GM19240 (cell line): ENCODE measurements at regions not wholly inside any gene's neighbourhood (a gene's known extent, or its start where the extent isn't known, plus 50 kb on each side); places are given as distances from the start of the nearest gene placed in this dataset.
"Not testable (repeated sequence)": the region's sequence is repeated elsewhere in the genome, so short reads cannot be mapped to it uniquely, and the experiment has no call there.

Experiments
- DNase-seq: peaks from one replicate; pipeline ENCODE4 v3.0.0; 2011; ENCODE audit warnings: low spot score; ENCODE audit not compliant: insufficient read length

- DNase-seq = no peak
Measured at GRCh38 chr6:101013612-101014195, 132.6 kb upstream of the ASCC3 start.

GRCh38 chr6:101015541-101015940 lies 134.4 kb upstream of the ASCC3 start:
- DNase-seq = no peak

GRCh38 chr6:101016163-101016562 lies 135.0 kb upstream of the ASCC3 start:
- DNase-seq = no peak

GRCh38 chr6:101018157-101018556 lies 137.0 kb upstream of the ASCC3 start:
- no peak for DNase-seq

GRCh38 chr6:101021504-101021903 lies 140.4 kb upstream of the ASCC3 start:
- no peak for DNase-seq

- no peak for DNase-seq
Measured at GRCh38 chr6:101042966-101043365, 161.8 kb upstream of the ASCC3 start.

GRCh38 chr6:101058296-101058695 lies 177.2 kb upstream of the ASCC3 start:
- DNase-seq = no peak

- no peak for DNase-seq
Measured at GRCh38 chr6:101066481-101066880, 185.4 kb upstream of the ASCC3 start.

GRCh38 chr6:101069191-101069795 lies 188.2 kb upstream of the ASCC3 start:
- DNase-seq = no peak

- no peak for DNase-seq
Measured at GRCh38 chr6:101070044-101070608, 189.0 kb upstream of the ASCC3 start.

- DNase-seq = no peak
Measured at GRCh38 chr6:101077344-101077743, 196.2 kb upstream of the ASCC3 start.

GRCh38 chr6:101079696-101080270 lies 198.7 kb upstream of the ASCC3 start:
- no peak for DNase-seq

- DNase-seq = no peak
Measured at GRCh38 chr6:101080597-101080996, 199.5 kb upstream of the ASCC3 start.

- DNase-seq = no peak
Measured at GRCh38 chr6:101083533-101084175, 202.5 kb upstream of the ASCC3 start.

GRCh38 chr6:101085327-101085726 lies 204.2 kb upstream of the ASCC3 start:
- DNase-seq = no peak

GRCh38 chr6:101086473-101086872 lies 205.3 kb upstream of the ASCC3 start:
- no peak for DNase-seq

- no peak for DNase-seq
Measured at GRCh38 chr6:101088594-101088993, 207.5 kb upstream of the ASCC3 start.

- no peak for DNase-seq
Measured at GRCh38 chr6:101089640-101090039, 208.5 kb upstream of the ASCC3 start.

- no peak for DNase-seq
Measured at GRCh38 chr6:101090281-101090680, 209.2 kb upstream of the ASCC3 start.

GRCh38 chr6:101098605-101099004 lies 217.5 kb upstream of the ASCC3 start:
- DNase-seq = not testable (repeated sequence)

- no peak for DNase-seq
Measured at GRCh38 chr6:101102702-101103101, 221.6 kb upstream of the ASCC3 start.

GRCh38 chr6:101108286-101108685 lies 227.2 kb upstream of the ASCC3 start:
- no peak for DNase-seq
